CD4-positive, alpha-beta T cell treated with Interleukin-4 for 1 hour (primary cell): ENCODE measurements at regions not wholly inside any gene's neighbourhood (a gene's known extent, or its start where the extent isn't known, plus 50 kb on each side); places are given as distances from the start of the nearest gene placed in this dataset.
A peak's percentile ranks its signal among the peaks of the same experiment; 100 is the strongest.
"Not testable (repeated sequence)": the region's sequence is repeated elsewhere in the genome, so short reads cannot be mapped to it uniquely, and the experiment has no call there.

Experiments used
- DNase-seq, 2 donors: peaks; one replicate each; pipeline ENCODE4 v3.0.0-alpha.2; 2020 to 2022

DNA sequence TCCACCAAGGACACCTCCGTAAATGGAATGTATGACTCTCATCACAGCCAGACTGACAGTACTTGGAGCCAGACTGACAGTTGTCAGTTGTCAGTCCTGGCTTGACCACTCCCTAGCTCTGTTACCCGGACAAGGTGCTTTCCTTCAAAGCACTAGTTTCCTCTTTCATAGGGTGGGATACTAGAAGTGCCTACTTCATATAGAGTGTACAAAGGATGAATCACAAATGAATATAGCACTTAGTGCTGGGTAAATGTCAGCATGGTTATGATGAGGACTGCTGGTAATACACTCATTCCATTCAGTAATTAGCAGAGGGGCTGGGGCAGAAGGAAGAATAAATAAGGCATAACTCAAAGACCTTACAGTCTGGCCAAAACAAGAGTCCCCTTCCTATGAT, 91.4 kb downstream of the ARL4C start:
- DNase-seq, result no peak

GRCh38 chr2:234404957-234405356, 91.9 kb downstream of the ARL4C start:
- DNase-seq, result no peak

DNA sequence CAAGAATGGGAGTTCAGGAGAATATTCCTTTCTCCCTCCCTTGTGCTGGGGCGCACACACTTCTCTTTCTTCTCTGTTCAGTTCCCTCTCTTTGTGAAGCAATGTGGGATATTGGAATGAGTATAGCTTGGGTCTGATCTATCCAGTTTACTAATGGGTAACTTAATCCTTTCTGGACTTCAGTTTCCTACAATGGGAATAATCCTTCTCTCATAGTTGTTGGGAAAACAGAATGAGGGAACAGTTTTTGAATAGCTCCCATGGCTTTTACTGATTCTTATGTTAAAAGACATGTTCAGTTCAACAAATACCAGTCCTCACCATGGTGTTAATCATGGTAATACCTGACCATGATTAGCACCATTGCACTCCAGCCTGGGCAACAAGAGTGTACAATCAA, 93.1 kb downstream of the ARL4C start:
- no peak for DNase-seq

DNA sequence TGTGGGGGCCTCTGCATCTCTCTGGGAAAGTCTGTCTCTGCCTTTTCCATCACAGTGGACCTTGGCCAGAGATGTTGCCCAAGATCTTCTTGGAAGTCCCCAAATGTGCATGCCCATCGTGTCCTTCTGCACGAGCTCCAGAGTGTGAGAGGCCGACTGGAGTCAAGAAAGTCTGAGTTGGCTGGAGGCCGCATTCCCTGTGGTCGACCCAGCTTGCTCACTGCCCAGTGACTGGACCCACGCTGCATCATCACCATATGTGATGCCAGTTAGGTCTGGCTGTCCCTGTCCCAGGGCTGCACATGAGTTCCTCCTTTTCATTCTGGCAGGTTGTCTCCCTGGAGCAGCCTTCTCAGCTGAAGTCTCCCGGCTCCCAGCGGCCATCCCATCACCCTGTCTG, 93.8 kb downstream of the ARL4C start:
- DNase-seq, result peak in 1 of 2 donors; percentile 24

- no peak for DNase-seq
Measured at GRCh38 chr2:234401426-234401825, 95.5 kb downstream of the ARL4C start.

DNA sequence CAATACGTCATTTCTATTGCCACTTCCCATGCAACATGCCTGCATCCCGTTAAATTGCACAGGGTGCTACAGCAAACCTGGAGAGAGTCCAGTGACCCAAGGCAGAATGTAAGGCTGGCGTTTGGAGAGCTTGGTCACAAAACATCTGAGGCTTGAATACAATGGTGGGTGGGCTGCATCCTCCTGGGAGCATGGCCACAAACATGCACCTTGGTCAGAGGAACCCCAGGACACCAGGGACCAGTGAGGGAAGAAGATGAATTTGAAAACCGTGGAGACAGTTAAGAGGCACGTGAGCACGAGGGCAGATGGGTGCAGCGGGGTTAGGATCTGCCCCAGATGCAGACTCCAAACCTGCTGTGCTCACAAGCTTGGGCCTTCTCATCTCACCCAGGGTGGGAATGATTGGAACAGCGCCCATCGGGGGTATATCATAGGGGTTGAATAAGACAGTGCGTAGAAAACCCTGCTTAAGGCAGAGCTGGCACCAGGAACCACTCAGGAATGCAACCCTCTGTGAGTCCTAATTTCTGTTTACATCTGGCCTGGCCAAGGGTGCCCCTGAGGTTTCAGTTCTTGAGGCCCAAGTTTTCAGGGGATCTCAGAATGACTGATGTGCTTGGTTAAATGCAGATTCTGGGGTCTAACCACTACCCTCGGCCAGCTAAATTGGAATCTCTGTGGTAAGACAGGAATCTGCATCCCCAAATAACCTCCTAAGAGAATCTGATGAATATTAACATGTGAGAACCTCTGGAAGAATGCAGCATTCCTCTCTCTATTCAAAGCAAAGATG, 97.2 kb downstream of the ARL4C start:
- no peak for DNase-seq

DNA sequence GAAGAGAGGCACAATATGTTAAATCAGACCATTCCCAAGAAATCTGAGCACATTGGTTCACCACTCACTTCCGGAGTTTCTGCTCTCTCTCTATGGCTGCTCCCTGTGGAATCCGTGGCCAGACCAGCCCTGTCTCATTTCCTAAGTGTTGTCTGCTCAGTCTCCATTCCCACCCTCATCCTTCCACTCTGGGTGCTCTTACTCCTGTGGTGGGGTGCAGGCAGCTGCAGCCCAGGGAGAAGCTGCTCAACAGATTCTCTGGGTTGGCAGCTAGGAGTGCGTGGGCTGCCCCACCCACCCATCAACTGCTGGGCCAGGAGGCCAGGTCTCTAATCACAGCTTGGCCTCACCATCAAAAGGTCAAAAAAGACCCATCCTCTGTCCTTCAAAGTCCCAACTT, 98.3 kb downstream of the ARL4C start:
- no peak for DNase-seq

- DNase-seq, result no peak
Measured at GRCh38 chr2:234395891-234396420, 100.9 kb downstream of the ARL4C start.

DNA sequence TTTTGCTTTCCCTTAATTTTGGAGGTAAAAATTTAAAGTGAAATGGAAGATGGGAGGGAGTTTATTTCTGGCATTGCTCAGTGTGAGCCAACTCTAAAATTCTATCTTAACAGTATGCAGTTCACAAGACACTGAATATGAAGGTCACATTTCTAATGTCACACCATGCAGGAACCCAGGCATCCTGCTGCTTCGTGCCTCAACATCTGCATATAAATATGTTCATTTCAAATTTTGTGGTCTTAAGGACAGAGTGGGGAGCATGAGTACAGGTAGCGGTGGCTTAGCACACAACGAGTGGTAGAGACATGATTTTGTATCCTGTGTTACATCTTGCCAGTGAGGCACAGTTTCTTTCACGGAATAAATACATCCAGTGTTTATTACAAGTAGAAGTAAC, 102.4 kb downstream of the ARL4C start:
- no peak for DNase-seq

GRCh38 chr2:234393354-234393753, 103.5 kb downstream of the ARL4C start:
- peak in 1 of 2 donors; percentile 30 for DNase-seq

DNA sequence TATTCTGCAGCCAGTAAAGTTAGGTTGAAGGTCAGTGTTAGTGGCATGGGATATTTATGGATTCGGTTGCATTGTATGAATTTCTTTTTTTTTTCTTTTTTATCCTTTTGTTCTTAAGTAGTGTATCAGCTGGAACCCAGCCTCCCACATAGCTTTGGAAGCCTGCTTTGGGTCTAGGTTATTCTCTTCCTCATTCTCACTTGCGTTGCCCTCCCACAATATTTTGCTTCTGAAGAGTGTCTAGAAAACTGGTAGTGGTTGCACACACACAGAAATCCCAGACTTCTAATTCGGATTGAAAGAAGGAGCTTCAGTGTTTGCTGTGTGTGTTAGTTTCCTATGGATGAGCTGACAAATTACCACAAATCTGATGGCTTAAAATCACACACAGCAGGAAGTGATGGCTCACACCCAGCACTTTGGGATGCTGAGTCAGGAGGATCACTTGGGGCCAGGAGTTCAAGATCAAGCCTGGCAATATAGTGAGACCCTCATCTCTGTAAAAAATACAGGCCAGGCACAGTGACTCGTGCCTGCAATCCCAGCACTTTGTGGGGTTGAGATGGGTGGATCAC, 104.8 kb downstream of the ARL4C start:
- no peak for DNase-seq

DNA sequence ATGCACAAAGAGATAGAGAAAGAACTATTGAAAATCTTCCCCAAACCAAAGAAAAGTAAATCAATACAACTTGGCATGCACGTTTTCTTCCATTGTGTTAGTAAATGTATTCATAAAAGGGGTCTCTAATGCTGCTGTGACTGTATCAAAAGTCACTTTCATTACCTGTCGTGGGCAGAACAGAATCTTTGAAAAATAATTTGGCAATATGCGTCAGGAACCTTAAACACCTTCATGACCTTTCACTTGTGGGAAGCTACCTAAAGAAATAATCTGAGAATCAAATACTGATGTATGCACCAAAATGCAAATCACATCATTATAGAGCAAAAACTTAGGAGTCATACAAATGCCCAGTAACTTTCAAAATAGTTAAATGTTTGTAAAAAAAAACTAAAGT, 105.3 kb downstream of the ARL4C start:
- DNase-seq, result no peak

- DNase-seq, result not testable (repeated sequence)
Measured at GRCh38 chr2:234389661-234390060, 107.2 kb downstream of the ARL4C start.

DNA sequence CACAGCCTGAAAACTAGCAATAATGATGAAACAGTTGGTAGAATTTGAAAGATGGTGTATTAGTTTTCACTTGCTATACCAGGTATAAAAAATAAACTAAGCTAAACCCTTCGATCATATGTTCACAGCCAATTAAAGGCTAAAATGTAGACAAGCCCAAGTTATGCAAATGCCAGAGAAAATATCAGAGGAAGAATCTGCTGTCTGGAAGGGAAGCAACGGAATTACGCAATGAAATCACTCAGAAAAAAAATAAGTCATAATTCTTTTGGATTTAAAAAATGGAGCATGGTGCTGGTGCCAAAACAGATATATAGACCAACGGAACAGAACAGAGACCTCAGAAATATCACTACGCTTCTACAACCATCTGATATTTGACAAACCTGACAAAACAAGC, 108.3 kb downstream of the ARL4C start:
- DNase-seq, result no peak

GRCh38 chr2:234386971-234387370, 109.9 kb downstream of the ARL4C start:
- no peak for DNase-seq

GRCh38 chr2:234382131-234382530, 114.8 kb downstream of the ARL4C start:
- no peak for DNase-seq

- not testable (repeated sequence) for DNase-seq
Measured at GRCh38 chr2:234378958-234379357, 117.9 kb downstream of the ARL4C start.

- DNase-seq, result no peak
Measured at GRCh38 chr2:234378440-234378839, 118.4 kb downstream of the ARL4C start.

DNA sequence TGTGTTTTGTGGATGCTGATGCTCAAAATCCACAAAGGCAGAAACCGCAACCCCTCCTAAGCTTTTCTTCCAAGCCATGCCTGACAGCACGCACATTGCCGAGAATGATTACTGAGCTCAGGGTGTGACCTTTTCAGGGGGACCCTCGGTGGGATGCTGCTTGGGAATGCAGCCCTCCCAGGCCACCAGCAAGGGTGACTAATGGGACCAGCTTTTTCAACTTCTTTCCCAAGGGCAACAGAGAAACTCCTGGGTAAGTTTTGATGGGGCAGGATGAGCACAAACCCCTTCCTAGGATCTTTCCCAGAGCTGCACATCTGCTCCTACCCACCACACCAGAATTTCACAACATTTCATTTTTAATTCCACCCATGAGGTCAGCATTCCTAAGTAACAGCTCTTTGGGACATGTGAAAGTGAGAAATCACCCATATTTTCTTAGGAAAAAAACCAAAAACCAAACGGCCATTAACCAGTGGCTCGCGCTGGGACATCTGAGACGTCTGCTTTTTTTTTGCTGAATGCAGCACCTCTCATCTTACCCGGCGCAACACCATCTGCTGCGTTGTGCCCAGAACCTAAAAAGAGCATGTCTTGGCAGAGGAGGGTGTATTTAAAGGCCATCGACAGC, 119.0 kb downstream of the ARL4C start:
- DNase-seq, result no peak

DNA sequence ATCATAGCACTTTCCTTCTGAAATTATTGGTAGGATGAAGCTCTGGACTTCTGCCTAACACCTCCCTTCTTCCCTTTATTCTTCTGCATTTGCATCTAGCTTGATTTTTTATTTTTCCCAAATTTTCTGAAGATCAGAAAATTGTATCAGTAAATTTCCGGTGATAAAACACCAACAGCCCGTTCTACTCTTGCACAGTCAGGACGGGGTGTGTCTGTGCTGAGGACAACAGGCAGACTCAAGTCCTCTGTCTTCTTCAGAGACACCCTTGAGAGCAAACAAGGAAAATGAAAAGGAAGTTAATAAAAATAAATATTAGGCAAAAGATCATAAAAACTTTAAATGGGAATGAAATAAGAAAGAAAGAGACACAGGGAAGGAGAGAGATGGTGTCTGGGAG, 120.7 kb downstream of the ARL4C start:
- no peak for DNase-seq

- no peak for DNase-seq
Measured at GRCh38 chr2:234375176-234375880, 121.6 kb downstream of the ARL4C start.

DNA sequence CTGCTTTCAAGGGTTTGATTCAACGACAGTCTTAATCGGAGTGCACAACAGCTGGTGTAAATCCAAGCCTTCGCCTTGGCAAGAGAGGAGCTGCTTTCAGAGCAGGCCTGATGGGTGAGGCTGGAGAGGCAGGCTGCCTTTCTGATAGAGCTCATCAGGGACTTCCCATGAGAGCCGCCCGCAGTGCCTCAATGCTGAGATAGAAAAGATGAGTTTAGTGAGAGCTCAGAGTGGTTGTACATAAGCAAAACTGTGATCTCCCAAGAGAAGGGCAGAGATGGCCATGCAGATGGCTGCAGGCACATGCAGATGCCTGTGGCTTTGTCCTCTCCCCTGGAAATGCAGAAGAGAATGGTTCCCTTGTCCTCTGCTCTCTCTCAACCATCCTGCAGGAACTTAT, 122.1 kb downstream of the ARL4C start:
- DNase-seq, result no peak

- DNase-seq, result peak in 1 of 2 donors; percentile 16
Measured at GRCh38 chr2:234374150-234374508, 122.8 kb downstream of the ARL4C start.
